ENCODE measurements at regions not wholly inside any gene's neighbourhood (a gene's known extent, or its start where the extent isn't known, plus 50 kb on each side); places are given as distances from the start of the nearest gene placed in this dataset.

DNA sequence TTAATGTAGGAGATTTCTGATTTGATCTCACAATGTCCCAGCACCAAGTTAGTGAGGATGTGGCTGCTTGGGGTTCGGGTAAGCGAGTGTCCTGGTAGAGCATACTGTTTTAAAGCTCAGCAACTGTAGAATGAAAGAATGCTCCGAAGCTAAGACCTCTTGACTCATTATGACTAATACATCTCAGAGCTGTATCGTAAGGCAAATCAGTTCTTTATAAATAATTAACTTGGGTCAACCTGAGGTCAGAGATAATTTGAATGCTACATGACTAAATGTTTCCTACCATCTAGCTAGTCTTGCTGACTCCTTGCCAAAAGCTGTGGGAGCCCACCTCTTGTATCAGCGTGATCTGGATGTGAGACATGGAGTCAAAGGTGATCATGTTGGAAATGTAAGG lies 128.8 kb upstream of the PDE7B start (continued):
- TF ChIP-seq NANOG (IDR thresholded peaks at IDR 0.05; ENCODE audit: borderline replicate concordance) (no peak), JUNB (IDR thresholded peaks at IDR 0.05; ENCODE audit: unreplicated experiment) (no peak), EZH2phosphoT487 (IDR thresholded peaks at IDR 0.05; ENCODE audit: unreplicated experiment) (no peak)
- TF ChIP-seq, protein P1, sequence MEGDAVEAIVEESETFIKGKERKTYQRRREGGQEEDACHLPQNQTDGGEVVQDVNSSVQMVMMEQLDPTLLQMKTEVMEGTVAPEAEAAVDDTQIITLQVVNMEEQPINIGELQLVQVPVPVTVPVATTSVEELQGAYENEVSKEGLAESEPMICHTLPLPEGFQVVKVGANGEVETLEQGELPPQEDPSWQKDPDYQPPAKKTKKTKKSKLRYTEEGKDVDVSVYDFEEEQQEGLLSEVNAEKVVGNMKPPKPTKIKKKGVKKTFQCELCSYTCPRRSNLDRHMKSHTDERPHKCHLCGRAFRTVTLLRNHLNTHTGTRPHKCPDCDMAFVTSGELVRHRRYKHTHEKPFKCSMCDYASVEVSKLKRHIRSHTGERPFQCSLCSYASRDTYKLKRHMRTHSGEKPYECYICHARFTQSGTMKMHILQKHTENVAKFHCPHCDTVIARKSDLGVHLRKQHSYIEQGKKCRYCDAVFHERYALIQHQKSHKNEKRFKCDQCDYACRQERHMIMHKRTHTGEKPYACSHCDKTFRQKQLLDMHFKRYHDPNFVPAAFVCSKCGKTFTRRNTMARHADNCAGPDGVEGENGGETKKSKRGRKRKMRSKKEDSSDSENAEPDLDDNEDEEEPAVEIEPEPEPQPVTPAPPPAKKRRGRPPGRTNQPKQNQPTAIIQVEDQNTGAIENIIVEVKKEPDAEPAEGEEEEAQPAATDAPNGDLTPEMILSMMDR (conservative IDR thresholded peaks at IDR 0.05; ENCODE audit: low read depth in 2 of 2) = no peak

DNA sequence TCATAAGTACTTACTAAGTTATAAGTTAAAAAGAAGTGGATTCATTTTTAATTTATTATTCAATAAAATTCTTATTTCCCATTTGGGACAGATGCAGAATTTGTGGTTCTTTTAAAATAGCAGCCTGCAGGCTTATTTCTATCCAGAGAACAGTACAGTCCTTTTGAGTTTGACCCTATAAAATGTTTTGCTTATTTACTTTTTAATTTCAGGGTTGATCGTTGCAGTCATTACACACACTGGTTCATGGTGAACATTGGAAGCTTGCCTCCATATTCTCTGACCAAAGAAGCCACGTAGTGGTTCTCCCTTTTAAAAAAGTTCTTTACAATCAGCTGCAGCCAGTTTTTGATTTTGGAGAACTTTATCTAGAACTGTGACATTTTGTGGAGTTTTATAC lies 122.9 kb upstream of the PDE7B start:
- H3K27me3 ChIP-seq (ENCODE audit: insufficient read depth) = no peaks in the 10 kb centered on the region
- no peak overlapping the region for H3K27ac ChIP-seq (ENCODE audit: low read depth)
- no peaks in the 10 kb centered on the region for H4K20me1 ChIP-seq (replicated peaks; ENCODE audit: insufficient read depth)
- Mint-ChIP-seq H3K4me1 (no peaks in the 10 kb centered on the region; the same call in 2 of the 3 replicates), H3K36me3 (ENCODE audit: low read depth) (peaks cover 14% of the 10 kb centered on the region; the same call in 2 of the 3 replicates), H3K4me3 (no peak overlapping the region), H3K27me3 (ENCODE audit: insufficient read depth, low read depth, poor library complexity) (no peaks in the 10 kb centered on the region), H3K9me3 (peaks cover 22% of the 10 kb centered on the region), H3K27ac (no peak overlapping the region)
- no peak overlapping the region for H3K4me2 ChIP-seq
- DNase-seq (ENCODE audit: low spot score) (no peak), ATAC-seq (no peak)
- no peaks in the 10 kb centered on the region for H3F3A ChIP-seq (replicated peaks; ENCODE audit: low read depth)
- no peaks in the 10 kb centered on the region for H3K9me2 ChIP-seq (ENCODE audit: insufficient read depth)
- TF ChIP-seq, protein P2, sequence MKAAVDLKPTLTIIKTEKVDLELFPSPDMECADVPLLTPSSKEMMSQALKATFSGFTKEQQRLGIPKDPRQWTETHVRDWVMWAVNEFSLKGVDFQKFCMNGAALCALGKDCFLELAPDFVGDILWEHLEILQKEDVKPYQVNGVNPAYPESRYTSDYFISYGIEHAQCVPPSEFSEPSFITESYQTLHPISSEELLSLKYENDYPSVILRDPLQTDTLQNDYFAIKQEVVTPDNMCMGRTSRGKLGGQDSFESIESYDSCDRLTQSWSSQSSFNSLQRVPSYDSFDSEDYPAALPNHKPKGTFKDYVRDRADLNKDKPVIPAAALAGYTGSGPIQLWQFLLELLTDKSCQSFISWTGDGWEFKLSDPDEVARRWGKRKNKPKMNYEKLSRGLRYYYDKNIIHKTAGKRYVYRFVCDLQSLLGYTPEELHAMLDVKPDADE (IDR thresholded peaks at IDR 0.05) = no peak
- TF ChIP-seq EZH2phosphoT487 (IDR thresholded peaks at IDR 0.05; ENCODE audit: unreplicated experiment) = no peak
- H2AFZ ChIP-seq = no peak overlapping the region
- H3K4me1 ChIP-seq (ENCODE audit: insufficient read depth) = no peaks in the 10 kb centered on the region
- H3K4me3 ChIP-seq = no peak overlapping the region
- H3K79me2 ChIP-seq (replicated peaks; ENCODE audit: insufficient read depth) = no peaks in the 10 kb centered on the region
- no peaks in the 10 kb centered on the region for H3K36me3 ChIP-seq (ENCODE audit: insufficient read depth)

DNA sequence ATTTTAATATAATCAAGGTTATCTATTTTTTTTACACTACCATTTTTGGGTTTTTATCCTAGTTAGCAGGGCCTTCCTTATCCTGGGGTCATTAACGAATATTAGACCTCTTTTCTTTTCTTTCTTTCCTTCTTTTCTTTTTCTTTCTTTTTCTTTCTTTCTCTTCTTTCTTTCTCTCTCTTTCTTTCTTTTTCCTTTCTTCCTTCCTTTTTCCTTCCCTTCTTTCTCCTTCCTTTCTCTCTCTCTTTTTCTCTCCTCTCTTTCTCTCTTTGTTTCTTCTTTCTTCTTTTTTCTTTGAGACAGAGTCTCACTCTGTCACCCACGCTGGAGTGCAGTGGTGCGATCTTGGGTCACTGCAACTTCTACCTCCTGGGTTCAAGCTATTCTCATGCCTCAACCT lies 120.4 kb upstream of the PDE7B start:
- no peak overlapping the region for H3K4me2 ChIP-seq
- H3K27me3 ChIP-seq (ENCODE audit: insufficient read depth) = no peaks in the 10 kb centered on the region
- Mint-ChIP-seq H3K27ac (no peak overlapping the region), H3K9me3 (peaks cover 9% of the 10 kb centered on the region), H3K27me3 (ENCODE audit: insufficient read depth, low read depth, poor library complexity) (no peaks in the 10 kb centered on the region), H3K36me3 (ENCODE audit: low read depth) (peaks cover 3% of the 10 kb centered on the region; the same call in 1 of the 3 replicates), H3K4me3 (no peak overlapping the region), H3K4me1 (peaks cover 4% of the 10 kb centered on the region; the same call in 2 of the 3 replicates)
- no peaks in the 10 kb centered on the region for H3F3A ChIP-seq (replicated peaks; ENCODE audit: low read depth)
- no peaks in the 10 kb centered on the region for H3K79me2 ChIP-seq (replicated peaks; ENCODE audit: insufficient read depth)
- H3K4me3 ChIP-seq = no peak overlapping the region
- no peaks in the 10 kb centered on the region for H3K4me1 ChIP-seq (ENCODE audit: insufficient read depth)
- no peak for DNase-seq (ENCODE audit: low spot score)
- TF ChIP-seq, protein P3, sequence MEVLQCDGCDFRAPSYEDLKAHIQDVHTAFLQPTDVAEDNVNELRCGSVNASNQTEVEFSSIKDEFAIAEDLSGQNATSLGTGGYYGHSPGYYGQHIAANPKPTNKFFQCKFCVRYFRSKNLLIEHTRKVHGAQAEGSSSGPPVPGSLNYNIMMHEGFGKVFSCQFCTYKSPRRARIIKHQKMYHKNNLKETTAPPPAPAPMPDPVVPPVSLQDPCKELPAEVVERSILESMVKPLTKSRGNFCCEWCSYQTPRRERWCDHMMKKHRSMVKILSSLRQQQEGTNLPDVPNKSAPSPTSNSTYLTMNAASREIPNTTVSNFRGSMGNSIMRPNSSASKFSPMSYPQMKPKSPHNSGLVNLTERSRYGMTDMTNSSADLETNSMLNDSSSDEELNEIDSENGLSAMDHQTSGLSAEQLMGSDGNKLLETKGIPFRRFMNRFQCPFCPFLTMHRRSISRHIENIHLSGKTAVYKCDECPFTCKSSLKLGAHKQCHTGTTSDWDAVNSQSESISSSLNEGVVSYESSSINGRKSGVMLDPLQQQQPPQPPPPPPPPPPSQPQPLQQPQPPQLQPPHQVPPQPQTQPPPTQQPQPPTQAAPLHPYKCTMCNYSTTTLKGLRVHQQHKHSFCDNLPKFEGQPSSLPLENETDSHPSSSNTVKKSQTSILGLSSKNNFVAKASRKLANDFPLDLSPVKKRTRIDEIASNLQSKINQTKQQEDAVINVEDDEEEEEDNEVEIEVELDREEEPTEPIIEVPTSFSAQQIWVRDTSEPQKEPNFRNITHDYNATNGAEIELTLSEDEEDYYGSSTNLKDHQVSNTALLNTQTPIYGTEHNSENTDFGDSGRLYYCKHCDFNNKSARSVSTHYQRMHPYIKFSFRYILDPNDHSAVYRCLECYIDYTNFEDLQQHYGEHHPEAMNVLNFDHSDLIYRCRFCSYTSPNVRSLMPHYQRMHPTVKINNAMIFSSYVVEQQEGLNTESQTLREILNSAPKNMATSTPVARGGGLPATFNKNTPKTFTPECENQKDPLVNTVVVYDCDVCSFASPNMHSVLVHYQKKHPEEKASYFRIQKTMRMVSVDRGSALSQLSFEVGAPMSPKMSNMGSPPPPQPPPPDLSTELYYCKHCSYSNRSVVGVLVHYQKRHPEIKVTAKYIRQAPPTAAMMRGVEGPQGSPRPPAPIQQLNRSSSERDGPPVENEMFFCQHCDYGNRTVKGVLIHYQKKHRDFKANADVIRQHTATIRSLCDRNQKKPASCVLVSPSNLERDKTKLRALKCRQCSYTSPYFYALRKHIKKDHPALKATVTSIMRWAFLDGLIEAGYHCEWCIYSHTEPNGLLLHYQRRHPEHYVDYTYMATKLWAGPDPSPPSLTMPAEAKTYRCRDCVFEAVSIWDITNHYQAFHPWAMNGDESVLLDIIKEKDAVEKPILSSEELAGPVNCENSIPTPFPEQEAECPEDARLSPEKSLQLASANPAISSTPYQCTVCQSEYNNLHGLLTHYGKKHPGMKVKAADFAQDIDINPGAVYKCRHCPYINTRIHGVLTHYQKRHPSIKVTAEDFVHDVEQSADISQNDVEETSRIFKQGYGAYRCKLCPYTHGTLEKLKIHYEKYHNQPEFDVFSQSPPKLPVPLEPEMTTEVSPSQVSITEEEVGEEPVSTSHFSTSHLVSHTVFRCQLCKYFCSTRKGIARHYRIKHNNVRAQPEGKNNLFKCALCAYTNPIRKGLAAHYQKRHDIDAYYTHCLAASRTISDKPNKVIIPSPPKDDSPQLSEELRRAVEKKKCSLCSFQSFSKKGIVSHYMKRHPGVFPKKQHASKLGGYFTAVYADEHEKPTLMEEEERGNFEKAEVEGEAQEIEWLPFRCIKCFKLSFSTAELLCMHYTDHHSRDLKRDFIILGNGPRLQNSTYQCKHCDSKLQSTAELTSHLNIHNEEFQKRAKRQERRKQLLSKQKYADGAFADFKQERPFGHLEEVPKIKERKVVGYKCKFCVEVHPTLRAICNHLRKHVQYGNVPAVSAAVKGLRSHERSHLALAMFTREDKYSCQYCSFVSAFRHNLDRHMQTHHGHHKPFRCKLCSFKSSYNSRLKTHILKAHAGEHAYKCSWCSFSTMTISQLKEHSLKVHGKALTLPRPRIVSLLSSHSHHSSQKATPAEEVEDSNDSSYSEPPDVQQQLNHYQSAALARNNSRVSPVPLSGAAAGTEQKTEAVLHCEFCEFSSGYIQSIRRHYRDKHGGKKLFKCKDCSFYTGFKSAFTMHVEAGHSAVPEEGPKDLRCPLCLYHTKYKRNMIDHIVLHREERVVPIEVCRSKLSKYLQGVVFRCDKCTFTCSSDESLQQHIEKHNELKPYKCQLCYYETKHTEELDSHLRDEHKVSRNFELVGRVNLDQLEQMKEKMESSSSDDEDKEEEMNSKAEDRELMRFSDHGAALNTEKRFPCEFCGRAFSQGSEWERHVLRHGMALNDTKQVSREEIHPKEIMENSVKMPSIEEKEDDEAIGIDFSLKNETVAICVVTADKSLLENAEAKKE (CRISPR knock-in tag; IDR thresholded peaks at IDR 0.05) = no peak
- TF ChIP-seq, protein P2 (IDR thresholded peaks at IDR 0.05) = no peak
- TF ChIP-seq ZNF331 (CRISPR knock-in tag; IDR thresholded peaks at IDR 0.05; ENCODE audit: low read depth) = no peak
- TF ChIP-seq EZH2 (IDR thresholded peaks at IDR 0.05; ENCODE audit: low read depth, unreplicated experiment) = no peak
- TF ChIP-seq POLR2AphosphoS5 (IDR thresholded peaks at IDR 0.05; ENCODE audit: low read depth) = no peak
- no peak for TF ChIP-seq CREB1 (CRISPR knock-in tag; IDR thresholded peaks at IDR 0.05; ENCODE audit: low read depth)
- no peak for TF ChIP-seq EZH2phosphoT487 (IDR thresholded peaks at IDR 0.05; ENCODE audit: unreplicated experiment)
- TF ChIP-seq NANOG (IDR thresholded peaks at IDR 0.05; ENCODE audit: borderline replicate concordance) = no peak
- H2AFZ ChIP-seq = no peak overlapping the region
- H3K27ac ChIP-seq (ENCODE audit: low read depth) = no peak overlapping the region
- H3K36me3 ChIP-seq (ENCODE audit: insufficient read depth) = no peaks in the 10 kb centered on the region
- H3K9me2 ChIP-seq (ENCODE audit: insufficient read depth) = no peaks in the 10 kb centered on the region
- ATAC-seq = no peak
- no peaks in the 10 kb centered on the region for H4K20me1 ChIP-seq (replicated peaks; ENCODE audit: insufficient read depth)

All from GM23338 (cell line).